A172 (cell line): ENCODE measurements at regions not wholly inside any gene's neighbourhood (a gene's known extent, or its start where the extent isn't known, plus 50 kb on each side); places are given as distances from the start of the nearest gene placed in this dataset.
"Not testable (repeated sequence)": the region's sequence is repeated elsewhere in the genome, so short reads cannot be mapped to it uniquely, and the experiment has no call there.

ENCODE experiments used
- DNase-seq: peaks from one replicate; pipeline ENCODE4 v3.0.0-alpha.2; 2015; ENCODE audit warnings: low spot score

DNA sequence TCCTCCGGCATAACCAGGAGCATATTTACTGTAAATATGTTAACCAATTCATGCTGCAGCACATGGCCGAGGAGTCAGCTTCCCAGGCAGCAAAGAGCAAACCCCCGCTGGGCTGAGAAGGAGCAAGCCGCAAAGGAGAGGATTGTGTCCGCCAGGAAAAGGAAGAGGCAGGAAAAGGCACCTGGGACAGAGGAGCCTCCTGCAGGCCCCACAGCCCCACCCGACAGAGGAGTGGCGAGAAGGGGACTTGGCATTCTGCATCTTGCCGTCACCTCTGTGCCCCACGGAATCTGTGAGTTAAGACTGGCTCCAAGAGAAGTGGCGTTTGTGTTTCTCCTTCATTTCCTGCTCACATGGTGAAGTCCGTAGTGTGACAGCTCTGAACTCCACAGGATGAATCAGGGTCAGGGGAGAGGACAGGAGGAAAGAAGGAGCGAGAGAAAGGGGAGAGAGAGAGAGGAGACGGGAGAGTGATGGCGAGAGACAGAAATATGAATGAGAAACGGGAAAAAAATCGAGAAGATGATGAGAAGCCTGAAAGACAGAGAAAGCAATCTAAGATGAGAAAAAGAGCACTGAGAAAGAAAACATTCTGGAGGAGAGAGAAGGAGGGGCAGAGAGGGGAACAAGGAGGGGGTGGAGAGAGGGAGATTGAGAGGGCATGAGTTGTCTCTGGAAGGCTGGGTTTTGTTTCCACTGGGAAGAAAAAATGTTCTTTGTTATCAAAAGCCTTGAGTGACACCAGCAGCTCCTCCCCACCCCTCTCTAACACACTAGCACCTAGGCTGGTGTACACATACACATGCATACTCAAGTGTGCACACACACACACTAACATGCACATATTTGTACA is 489.6 kb downstream of the MN1 start:
- no peak for DNase-seq

DNA sequence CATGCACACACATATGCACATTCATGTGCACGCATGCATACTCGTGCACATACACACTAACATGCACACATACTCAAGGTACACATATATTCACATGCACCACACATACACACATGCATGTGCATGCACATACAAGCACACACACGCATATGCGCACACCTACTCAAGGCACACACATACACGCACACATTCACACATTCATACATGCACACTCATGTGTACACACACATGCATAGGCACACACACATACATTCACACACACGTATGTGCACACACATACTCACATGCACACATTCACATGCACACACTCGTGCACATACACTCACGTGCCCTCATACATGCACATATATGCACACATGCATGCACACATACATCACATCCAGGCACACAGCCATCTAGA is 489.0 kb downstream of the MN1 start:
- DNase-seq: no peak

DNA sequence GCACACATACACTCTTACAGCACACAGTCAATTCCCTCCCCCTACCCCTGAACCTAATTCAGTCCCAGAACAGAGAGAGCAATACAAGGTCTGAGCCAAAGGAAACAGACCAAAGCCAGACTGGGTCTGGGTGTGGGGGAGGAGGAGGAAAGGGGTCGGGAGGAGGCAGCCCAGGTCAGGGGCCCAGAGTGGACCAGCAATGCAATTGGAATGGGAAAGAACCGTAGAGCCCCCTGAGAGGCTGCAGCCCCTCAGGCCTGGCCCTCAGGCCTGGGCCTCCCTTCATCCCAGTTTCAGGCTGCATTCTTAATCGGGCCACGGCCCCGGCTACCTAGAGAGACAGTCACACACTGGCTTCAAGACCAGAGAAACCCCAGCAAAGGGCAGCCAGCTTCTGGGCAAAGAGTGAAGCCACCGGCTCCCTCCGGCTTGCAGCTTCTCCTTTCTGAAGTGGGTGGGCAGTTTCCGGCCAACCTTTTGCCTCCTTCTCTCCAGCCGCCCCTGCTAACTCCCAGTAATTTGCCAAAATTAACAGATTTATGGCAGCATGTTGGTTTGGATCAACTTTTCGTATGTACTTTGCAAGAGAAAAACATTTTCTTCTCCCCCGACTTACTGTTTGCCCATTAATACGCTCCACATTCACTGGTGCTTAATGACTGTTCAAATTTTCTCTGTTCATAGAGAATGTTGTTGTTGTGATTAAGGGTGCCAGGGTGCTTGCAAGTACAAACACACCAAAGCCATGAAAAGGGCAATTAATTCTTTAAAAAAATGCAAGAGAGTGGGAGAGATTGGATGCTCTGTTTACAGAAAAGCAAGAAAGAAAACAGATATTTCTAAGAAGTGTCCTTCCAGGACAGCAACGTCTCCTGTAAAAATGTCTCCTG is 488.3 kb downstream of the MN1 start:
- no peak for DNase-seq

DNA sequence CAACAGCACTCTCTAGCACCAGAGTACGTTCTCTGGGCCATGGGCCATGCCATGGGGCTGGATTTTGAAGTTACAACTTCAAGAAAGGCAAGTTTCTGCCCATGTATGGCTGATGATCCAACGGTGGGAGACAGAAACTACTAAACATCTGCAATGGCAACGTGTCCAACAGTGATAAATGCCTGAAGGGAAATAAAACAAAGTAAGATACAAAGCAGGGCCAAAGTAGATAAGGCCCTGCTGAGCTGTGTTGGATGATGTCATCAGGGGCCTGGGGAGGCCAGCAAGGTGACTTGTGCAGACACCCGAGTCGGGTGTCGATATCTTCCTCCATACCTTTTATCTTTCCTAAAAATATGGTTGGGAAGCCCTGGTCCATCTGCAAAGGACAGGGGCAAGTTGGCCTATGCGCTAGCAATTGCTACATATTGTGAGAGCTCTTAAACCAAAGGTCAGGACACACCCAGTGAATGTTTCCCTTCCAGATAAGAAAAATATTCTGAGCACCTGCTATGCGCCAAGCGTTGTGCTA is 487.2 kb downstream of the MN1 start:
- no peak for DNase-seq

DNA sequence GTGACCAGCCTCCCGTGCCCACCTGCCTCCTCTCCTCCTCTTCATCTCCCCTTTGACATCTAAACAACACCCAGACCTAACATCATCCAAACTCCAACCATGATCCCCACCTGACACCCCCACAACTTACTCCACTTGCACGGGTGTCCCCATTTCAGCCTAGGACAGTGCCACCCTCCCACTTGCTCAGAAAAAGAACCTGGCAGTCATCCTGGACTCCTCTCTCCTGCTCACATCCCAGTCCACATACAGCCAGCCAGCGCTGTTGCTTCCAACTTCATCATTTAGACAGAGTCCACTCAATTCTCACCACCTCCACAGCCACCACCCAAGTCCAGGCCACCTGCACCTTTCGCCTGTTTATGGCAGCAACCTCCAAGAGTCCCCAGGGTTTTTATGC is 485.7 kb downstream of the MN1 start:
- DNase-seq: no peak

DNA sequence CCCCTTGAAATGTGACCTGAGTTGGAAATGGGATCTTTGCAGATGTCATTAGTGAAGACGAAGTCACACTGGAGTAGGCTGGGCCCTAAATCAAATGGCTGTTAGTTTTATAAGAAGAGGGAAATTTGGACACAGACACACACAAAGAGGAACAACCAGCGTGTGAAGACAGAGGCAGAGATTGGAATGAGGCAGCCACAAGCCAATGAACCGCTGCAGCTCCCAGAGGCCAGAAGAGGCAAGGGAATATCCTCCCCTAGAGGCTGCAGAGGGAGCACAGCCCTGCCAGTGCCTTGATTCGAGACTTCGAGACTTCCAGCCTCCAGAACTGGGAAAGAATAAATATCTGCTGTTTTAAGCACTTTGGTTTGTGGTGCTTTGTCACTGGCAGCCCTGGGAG is 484.5 kb downstream of the MN1 start:
- no peak for DNase-seq

DNA sequence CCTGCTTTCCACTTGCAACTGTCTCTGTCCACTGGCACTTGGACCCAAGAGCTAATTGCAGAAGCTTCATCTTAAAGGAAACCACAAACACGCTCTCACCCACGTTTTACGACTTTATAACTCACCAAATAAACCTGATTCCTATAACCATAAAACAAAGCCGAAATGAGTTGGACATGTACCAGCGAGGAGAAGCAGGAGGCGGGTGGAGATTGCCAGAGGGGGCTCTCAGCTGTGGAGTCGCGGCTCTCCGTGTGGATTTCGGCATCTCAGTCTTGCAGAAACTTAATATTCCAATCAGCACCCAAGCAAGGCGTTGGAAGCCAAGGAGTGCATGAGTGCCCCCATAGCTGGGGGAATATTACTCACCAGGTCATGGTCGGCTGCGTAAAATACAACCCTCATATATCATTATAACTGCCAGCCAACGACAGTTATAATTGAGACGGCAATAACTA is 483.6 kb downstream of the MN1 start:
- DNase-seq: peak; percentile 33

DNA sequence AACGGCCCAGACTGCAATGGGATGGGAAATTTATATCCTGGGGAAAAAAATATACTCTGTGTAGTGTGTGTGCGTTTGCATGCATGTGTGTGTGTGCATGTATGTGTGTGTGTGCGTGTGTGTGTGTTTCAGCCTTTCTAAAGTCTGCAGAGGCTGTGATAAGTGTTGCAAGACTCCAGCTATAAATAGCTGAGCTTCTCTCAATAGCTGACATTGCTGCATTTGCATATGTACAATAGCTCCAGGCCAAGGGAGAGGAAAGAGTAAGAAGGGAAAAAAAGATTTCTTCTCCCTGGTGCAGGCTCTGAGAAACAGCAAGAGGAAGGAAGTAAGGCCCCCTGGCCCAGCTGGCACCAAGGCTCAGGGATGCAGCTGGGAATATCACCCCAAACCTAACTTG is 483.0 kb downstream of the MN1 start:
- DNase-seq: no peak

DNA sequence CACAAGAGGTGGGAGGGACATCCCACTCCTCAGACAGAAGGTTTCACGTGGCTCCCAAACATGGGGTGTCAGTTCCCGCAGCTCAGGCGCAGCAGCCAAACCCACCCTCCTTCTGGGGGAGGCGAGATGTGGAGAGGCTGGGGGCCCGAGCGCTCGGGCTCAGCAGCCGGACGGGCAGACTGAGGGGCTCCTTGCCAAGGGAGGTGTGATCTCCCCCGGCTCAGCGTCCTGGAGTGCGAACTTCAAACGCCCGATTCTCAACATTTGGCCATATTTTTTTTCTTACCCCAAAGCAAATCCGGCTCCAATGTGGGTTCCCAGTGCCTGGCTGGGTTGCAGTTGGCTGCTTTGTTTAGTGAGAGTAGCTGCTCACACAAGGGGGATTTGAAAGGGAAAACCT is 477.9 kb downstream of the MN1 start:
- no peak for DNase-seq

DNA sequence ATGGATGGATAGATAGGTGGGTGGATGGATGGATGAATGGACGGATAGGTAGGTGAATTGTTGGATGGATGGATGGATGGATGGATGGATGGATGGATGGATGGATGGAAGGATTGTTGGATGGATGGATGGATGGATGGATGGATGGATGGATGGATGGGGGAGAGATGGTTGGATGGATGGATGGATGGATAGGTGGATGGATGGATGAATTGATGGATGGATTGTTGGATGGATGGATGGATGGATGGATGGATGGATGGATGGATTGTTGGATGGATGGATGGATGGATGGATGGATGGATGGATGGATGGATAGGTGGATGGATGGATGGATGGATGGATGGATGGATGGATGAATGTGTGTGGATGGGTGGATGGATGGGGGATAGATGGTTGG is 476.6 kb downstream of the MN1 start:
- DNase-seq: not testable (repeated sequence)

DNA sequence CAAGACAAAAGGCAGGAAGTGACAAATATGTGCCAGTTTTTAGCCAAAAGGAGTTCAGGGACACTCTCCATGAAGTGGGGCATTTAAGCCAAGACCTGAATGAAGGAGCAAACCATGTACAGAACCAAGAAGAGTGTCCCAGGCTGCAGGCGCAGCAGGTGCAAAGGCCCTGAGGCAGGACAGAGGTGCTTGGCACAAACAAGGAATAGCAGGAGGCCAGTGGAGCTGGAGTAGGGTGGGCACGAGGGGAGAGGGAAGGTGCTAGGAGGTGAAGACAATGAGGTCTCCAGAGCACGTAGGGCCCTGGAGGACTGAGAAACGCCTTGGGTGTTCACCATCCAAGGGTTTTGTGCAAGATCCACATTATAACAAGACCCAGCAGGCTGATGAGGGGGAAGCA is 474.1 kb downstream of the MN1 start:
- no peak for DNase-seq

DNA sequence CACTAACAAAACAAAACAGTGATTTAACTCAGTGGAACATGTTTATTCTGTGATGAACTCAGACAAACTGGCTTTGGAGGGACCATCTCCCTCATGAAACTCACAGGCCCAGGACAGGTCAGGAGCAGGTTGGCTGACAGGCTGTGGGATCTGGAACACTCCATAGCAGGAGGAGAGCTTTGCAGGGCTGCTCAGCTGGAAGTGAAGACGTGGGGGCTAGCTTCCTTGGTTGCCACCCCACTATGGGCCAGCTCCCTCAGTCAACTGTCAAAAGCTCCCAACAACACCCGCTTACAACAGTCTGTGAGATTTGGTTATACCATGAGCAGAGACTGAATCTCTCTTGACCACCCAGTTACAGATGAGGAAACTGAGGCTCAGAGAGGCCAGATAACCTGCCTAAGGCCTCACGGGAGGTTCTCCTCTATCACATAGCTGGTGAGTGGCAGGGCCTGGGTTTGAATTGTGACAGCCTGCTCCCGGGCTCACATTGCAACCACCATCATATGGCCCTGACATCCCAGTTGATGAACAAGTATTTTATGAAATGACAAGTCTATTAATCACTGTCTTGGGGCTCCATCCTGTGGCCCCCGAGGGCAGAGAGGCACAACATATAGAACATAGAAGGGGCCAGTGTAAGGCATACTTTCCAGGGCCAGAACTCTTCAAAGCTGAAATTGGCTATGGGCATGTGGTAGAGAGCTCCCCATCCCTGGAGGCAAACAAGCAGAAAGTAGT is 473.4 kb downstream of the MN1 start:
- no peak for DNase-seq

DNA sequence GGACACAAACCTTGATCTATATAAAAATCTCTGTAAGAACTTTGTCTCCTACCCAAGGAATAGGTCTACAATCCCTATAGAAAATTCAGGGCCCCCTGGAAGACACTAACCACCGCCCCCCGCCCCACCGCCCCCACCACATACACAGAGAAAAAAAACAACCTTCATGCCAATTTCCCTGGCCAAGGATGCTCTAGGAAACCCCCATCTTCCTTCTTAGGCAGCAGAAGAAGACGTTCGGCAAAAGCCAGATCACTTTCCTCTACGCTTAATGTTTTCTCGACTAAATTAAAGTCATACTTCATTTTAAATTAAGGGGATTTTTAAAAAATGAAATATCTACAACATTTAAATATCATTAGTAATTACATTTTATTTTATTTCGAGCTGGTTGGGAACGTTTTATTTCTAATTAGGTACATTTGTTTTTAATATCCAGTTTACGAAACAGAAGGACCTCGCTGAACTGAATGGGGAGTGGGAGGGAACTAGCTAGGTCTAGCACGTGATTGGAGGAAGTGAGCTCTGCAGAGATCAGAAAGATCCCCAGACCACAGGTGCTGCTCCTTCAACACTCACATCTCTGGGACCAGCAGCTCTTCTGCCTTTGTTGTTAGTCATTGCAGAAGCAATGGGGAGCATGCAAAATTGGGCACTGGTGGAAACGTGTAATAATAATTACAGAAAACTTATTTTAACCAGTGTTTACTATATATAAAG is 472.3 kb downstream of the MN1 start:
- DNase-seq: no peak

DNA sequence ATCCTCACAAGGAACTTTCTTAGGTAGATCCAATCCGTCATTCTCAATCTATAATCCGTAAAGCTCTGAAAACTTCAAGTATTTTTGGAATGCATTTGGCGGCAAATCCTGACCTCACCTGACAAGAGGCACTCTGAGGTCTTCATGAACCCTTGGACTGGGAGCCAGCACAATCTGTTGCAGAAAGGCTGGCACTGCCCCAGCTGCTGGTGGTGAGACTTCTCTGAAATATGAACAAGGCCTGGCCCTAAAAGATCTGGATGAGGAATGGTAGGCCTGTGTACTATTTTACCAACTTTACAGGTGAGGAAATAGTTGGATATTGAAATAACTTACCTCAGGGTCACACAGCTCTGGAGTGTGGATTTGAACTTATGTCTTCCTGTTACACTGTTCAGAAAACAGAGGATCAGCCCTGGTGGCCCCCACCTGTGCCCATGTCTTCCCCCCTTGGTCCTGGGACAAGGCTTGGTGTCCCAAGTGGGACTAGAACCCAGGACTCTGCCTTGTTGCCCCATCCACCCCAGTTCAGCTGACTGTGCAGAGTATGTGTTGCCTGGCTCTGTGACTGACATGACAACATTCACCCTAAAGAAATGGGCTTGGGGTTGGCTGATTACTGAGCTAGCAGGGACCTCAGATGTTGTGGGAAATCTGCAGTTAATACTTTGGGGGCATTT is 471.4 kb downstream of the MN1 start:
- DNase-seq: no peak

DNA sequence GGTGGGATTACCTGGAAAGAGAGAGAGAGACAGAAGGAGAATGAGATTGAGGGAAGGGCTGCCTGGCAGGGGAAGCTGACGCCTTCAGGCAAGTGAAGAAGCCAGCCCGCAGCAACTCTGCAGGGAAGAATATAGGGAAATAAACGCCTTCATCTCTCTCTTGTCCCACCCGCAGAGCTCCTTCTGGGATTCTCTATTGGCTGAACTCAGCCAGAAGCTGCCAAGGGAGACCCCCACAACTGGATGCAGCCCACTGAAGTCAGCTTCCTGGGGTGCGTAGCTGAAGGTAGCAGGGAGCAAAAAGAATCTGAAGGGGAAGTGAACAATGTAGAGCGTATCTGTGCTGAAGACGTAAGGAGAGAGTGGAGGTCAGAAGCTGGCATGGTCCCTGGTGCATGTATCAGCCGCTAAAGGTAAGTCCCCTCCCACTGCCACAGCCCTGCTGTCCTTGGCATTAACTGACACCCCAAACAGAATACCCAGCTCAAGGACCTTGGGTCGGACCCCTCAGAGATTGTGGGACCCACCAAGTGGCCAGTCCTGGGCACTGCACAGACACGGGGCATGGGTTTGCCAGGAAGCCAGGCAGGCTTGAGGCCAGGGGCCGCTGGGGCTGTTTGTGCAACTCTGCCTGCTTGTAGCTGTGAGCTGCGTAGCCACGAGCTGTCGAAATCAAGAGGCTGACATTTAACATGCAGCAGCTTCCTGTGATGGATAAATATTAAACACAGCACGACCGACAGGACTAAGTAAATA is 469.9 kb downstream of the MN1 start:
- no peak for DNase-seq

DNA sequence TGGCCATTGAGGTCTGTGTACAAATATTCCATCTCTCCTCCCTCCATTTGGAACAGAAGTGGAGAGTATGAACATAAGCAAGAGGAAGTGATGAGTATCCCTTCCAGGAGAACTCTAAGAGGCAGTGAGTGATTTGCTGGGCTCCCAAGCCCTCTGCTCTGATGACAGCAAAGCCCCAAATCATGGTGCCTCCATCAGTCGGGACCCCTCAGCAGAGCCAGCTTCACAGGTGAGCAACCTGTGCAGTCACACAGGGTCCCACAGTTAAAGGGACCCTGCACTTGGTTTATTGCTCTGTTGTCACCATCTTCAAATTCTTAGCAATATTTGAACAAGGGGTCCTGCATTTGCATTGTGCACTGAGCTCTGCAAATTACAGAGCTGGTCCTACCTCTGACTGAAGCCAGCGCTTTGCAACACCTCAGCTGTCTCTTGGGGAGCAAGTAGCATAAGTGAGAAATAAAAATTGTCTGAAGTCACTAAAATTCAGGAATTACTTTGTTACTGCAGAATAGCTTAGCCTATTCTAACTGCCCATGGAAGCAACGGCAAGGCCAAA is 466.4 kb downstream of the MN1 start:
- no peak for DNase-seq

DNA sequence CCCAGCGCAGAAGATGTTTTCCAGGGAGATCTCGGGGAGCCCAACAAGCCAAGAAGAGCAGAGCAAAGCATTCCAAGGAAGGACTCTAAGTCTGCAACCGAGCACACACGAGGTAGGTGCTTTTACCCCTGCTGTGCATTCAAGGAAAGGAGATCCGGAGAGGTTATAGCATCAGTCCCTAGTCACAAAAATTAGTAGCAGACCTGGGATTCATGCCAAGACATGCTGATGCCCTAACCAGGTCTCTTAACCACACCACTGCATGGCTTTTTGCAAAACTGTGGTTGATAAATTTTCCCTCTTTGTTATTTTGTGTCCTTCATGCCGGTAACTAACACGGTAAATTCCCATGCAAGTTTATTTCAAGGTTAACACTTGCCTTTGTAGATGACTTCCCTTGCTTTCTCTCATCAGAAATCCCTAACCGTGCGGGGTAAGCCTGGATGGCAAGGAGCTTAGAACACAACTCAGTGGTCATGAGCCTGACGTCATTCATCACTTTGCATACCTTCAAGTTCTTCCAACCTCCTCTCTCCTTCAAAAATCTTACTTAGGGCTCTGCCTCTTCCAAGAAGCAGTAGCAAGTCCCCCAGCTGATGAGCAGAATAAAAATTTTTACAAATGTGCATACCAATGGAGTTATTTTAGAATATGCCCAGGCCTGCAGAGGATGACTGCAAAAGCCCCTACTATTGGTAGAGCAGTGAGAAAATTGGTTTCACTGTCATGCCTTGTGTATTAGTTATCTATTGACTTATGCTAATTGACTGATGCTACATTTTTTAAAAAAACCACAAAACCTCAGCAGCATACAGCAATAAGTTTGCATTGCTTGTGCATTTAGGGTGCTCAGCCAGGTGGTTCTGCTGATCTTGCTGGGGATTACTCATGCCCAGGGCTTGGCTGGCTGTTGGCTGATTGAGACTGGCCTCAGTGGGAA is 465.1 kb downstream of the MN1 start:
- DNase-seq: no peak

DNA sequence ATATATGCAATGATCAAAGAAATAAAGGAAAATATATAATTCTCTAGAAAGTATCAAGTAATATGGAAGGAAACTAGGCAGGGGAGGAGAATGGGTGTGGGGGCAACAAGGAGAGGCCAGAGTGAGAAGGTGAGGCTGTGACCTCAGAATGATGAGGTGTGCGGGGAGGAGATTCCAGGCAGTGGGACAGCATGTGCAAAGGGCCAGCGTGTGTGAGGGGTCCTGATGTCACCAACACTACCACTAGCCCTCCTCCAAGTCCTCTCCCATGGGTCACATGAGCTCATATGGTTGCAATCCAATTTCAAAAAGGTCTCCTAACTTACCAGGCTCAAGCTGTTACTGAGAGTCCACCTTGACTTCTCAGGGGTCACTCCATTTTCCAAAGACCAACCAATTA is 463.9 kb downstream of the MN1 start:
- DNase-seq: no peak

DNA sequence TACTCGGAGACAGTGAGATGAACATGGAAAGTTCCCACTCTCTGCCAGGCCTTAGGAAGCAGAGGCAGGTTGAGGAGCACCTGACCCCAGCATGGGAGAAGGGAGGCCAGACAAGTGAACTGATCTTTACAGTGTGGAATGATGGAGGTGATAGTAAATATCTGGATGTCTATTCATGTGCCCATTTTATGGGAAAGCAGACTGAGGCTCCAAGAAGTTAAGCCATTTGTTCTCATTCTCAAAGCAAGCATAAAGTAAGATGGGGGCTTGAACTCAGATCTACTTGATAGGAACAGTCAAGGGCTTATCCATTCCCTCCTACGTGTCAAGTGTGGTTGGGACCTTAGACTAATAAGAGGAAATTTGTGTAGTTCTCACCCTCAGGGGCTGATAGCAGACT is 461.5 kb downstream of the MN1 start:
- DNase-seq: no peak
